ENCODE measurements at regions not wholly inside any gene's neighbourhood (a gene's known extent, or its start where the extent isn't known, plus 50 kb on each side); places are given as distances from the start of the nearest gene placed in this dataset.

- H3K36me3 ChIP-seq (ENCODE audit: control insufficient read depth, insufficient read depth, low read length), result no peaks in the 10 kb centered on the region
- no peak overlapping the region for H3K4me3 ChIP-seq (ENCODE audit: low read depth, low read length)
- DNase-seq (ENCODE audit: low read depth in 4 of 6, low spot score in 6 of 6), result no peak
- no CpG with 5 or more reads among the region's 1 CpG for WGBS (ENCODE audit: insufficient coverage)
- no peak overlapping the region for H3K27ac ChIP-seq (ENCODE audit: low read depth, low read length)
- H3K4me1 ChIP-seq (ENCODE audit: control insufficient read depth, insufficient read depth, low read length), result no peaks in the 10 kb centered on the region
- H3K27me3 ChIP-seq (ENCODE audit: control insufficient read depth, insufficient read depth, low read length), result no peaks in the 10 kb centered on the region
- H3K9me3 ChIP-seq (ENCODE audit: control insufficient read depth, insufficient read depth, low read length), result no peaks in the 10 kb centered on the region
Observed at GRCh38 chr4:156607478-156607857, 364.1 kb downstream of the PDGFC start.

- no peak overlapping the region for H3K4me3 ChIP-seq (ENCODE audit: low read depth, low read length)
- no peaks in the 10 kb centered on the region for H3K27me3 ChIP-seq (ENCODE audit: control insufficient read depth, insufficient read depth, low read length)
- no peaks in the 10 kb centered on the region for H3K9me3 ChIP-seq (ENCODE audit: control insufficient read depth, insufficient read depth, low read length)
- H3K36me3 ChIP-seq (ENCODE audit: control insufficient read depth, insufficient read depth, low read length), result no peaks in the 10 kb centered on the region
- H3K27ac ChIP-seq (ENCODE audit: low read depth, low read length), result no peak overlapping the region
- WGBS (ENCODE audit: insufficient coverage), result 84% methylated on average over 3 of the region's 7 CpGs
- peak in 1 of 6 donors; percentile 43 for DNase-seq (ENCODE audit: low read depth in 4 of 6, low spot score in 6 of 6)
- H3K4me1 ChIP-seq (ENCODE audit: control insufficient read depth, insufficient read depth, low read length), result no peaks in the 10 kb centered on the region
Observed at GRCh38 chr4:156606554-156607477, 364.8 kb downstream of the PDGFC start.

- Histone ChIP-seq H3K27me3 (ENCODE audit: control insufficient read depth, insufficient read depth, low read length) (no peaks in the 10 kb centered on the region), H3K4me1 (ENCODE audit: control insufficient read depth, insufficient read depth, low read length) (no peaks in the 10 kb centered on the region), H3K36me3 (ENCODE audit: control insufficient read depth, insufficient read depth, low read length) (no peaks in the 10 kb centered on the region), H3K9me3 (ENCODE audit: control insufficient read depth, insufficient read depth, low read length) (no peaks in the 10 kb centered on the region), H3K27ac (ENCODE audit: low read depth, low read length) (peak overlapping the region; percentile 22), H3K4me3 (ENCODE audit: low read depth, low read length) (no peak overlapping the region)
- WGBS (ENCODE audit: insufficient coverage), result 94% methylated on average over 5 of the region's 6 CpGs
- no peak for DNase-seq (ENCODE audit: low read depth in 4 of 6, low spot score in 6 of 6)
Observed at GRCh38 chr4:156598138-156598681, 373.4 kb downstream of the PDGFC start.

- Histone ChIP-seq H3K36me3 (ENCODE audit: control insufficient read depth, insufficient read depth, low read length) (no peaks in the 10 kb centered on the region), H3K9me3 (ENCODE audit: control insufficient read depth, insufficient read depth, low read length) (no peaks in the 10 kb centered on the region), H3K27me3 (ENCODE audit: control insufficient read depth, insufficient read depth, low read length) (no peaks in the 10 kb centered on the region), H3K4me3 (ENCODE audit: low read depth, low read length) (no peak overlapping the region), H3K27ac (ENCODE audit: low read depth, low read length) (no peak overlapping the region), H3K4me1 (ENCODE audit: control insufficient read depth, insufficient read depth, low read length) (no peaks in the 10 kb centered on the region)
- no CpG with 5 or more reads among the region's 4 CpGs for WGBS (ENCODE audit: insufficient coverage)
- no peak for DNase-seq (ENCODE audit: low read depth in 4 of 6, low spot score in 6 of 6)
Observed at GRCh38 chr4:156596706-156597329, 374.8 kb downstream of the PDGFC start.

GRCh38 chr4:156596026-156596425 lies 375.6 kb downstream of the PDGFC start:
- H3K27ac ChIP-seq (ENCODE audit: low read depth, low read length), result no peak overlapping the region
- peak in 1 of 6 donors; percentile 31 for DNase-seq (ENCODE audit: low read depth in 4 of 6, low spot score in 6 of 6)
- H3K4me3 ChIP-seq (ENCODE audit: low read depth, low read length), result no peak overlapping the region
- H3K27me3 ChIP-seq (ENCODE audit: control insufficient read depth, insufficient read depth, low read length), result no peaks in the 10 kb centered on the region
- no peaks in the 10 kb centered on the region for H3K4me1 ChIP-seq (ENCODE audit: control insufficient read depth, insufficient read depth, low read length)
- no peaks in the 10 kb centered on the region for H3K9me3 ChIP-seq (ENCODE audit: control insufficient read depth, insufficient read depth, low read length)
- WGBS (ENCODE audit: insufficient coverage), result no CpG with 5 or more reads among the region's 2 CpGs
- no peaks in the 10 kb centered on the region for H3K36me3 ChIP-seq (ENCODE audit: control insufficient read depth, insufficient read depth, low read length)

- H3K9me3 ChIP-seq (ENCODE audit: control insufficient read depth, insufficient read depth, low read length), result no peaks in the 10 kb centered on the region
- no peak overlapping the region for H3K27ac ChIP-seq (ENCODE audit: low read depth, low read length)
- DNase-seq (ENCODE audit: low read depth in 4 of 6, low spot score in 6 of 6), result no peak
- no peaks in the 10 kb centered on the region for H3K27me3 ChIP-seq (ENCODE audit: control insufficient read depth, insufficient read depth, low read length)
- no peaks in the 10 kb centered on the region for H3K4me1 ChIP-seq (ENCODE audit: control insufficient read depth, insufficient read depth, low read length)
- no peak overlapping the region for H3K4me3 ChIP-seq (ENCODE audit: low read depth, low read length)
- H3K36me3 ChIP-seq (ENCODE audit: control insufficient read depth, insufficient read depth, low read length), result no peaks in the 10 kb centered on the region
- WGBS (ENCODE audit: insufficient coverage), result no CpG with 5 or more reads among the region's 1 CpG
Observed at GRCh38 chr4:156595041-156595440, 376.6 kb downstream of the PDGFC start.

- Histone ChIP-seq H3K4me1 (ENCODE audit: control insufficient read depth, insufficient read depth, low read length) (no peaks in the 10 kb centered on the region), H3K9me3 (ENCODE audit: control insufficient read depth, insufficient read depth, low read length) (no peaks in the 10 kb centered on the region), H3K4me3 (ENCODE audit: low read depth, low read length) (no peak overlapping the region), H3K27ac (ENCODE audit: low read depth, low read length) (no peak overlapping the region), H3K36me3 (ENCODE audit: control insufficient read depth, insufficient read depth, low read length) (no peaks in the 10 kb centered on the region), H3K27me3 (ENCODE audit: control insufficient read depth, insufficient read depth, low read length) (no peaks in the 10 kb centered on the region)
- peak in 1 of 6 donors; percentile 91 for DNase-seq (ENCODE audit: low read depth in 4 of 6, low spot score in 6 of 6)
- WGBS (ENCODE audit: insufficient coverage), result 20% methylated on average over 1 of the region's 3 CpGs
Observed at GRCh38 chr4:156594624-156595023, 377.0 kb downstream of the PDGFC start.

GRCh38 chr4:156593464-156593863 lies 378.1 kb downstream of the PDGFC start:
- DNase-seq (ENCODE audit: low read depth in 4 of 6, low spot score in 6 of 6), result peak in 1 of 6 donors; percentile 29

GRCh38 chr4:156591679-156592078 lies 379.9 kb downstream of the PDGFC start:
- DNase-seq (ENCODE audit: low read depth in 4 of 6, low spot score in 6 of 6), result no peak
- H3K4me3 ChIP-seq (ENCODE audit: low read depth, low read length), result no peak overlapping the region
- no peaks in the 10 kb centered on the region for H3K36me3 ChIP-seq (ENCODE audit: control insufficient read depth, insufficient read depth, low read length)
- WGBS (ENCODE audit: insufficient coverage), result 92% methylated on average over 2 of the region's 3 CpGs
- H3K27me3 ChIP-seq (ENCODE audit: control insufficient read depth, insufficient read depth, low read length), result no peaks in the 10 kb centered on the region
- H3K9me3 ChIP-seq (ENCODE audit: control insufficient read depth, insufficient read depth, low read length), result no peaks in the 10 kb centered on the region
- no peaks in the 10 kb centered on the region for H3K4me1 ChIP-seq (ENCODE audit: control insufficient read depth, insufficient read depth, low read length)
- H3K27ac ChIP-seq (ENCODE audit: low read depth, low read length), result no peak overlapping the region

More at GRCh38 chr4:156593464-156593863, 378.1 kb downstream of the PDGFC start:
- H3K4me3 ChIP-seq (ENCODE audit: low read depth, low read length), result no peak overlapping the region
- no peaks in the 10 kb centered on the region for H3K4me1 ChIP-seq (ENCODE audit: control insufficient read depth, insufficient read depth, low read length)
- H3K27ac ChIP-seq (ENCODE audit: low read depth, low read length), result no peak overlapping the region
- no peaks in the 10 kb centered on the region for H3K9me3 ChIP-seq (ENCODE audit: control insufficient read depth, insufficient read depth, low read length)
- H3K36me3 ChIP-seq (ENCODE audit: control insufficient read depth, insufficient read depth, low read length), result no peaks in the 10 kb centered on the region
- no peaks in the 10 kb centered on the region for H3K27me3 ChIP-seq (ENCODE audit: control insufficient read depth, insufficient read depth, low read length)
